ENCODE measurements at regions not wholly inside any gene's neighbourhood (a gene's known extent, or its start where the extent isn't known, plus 50 kb on each side); places are given as distances from the start of the nearest gene placed in this dataset.

DNA sequence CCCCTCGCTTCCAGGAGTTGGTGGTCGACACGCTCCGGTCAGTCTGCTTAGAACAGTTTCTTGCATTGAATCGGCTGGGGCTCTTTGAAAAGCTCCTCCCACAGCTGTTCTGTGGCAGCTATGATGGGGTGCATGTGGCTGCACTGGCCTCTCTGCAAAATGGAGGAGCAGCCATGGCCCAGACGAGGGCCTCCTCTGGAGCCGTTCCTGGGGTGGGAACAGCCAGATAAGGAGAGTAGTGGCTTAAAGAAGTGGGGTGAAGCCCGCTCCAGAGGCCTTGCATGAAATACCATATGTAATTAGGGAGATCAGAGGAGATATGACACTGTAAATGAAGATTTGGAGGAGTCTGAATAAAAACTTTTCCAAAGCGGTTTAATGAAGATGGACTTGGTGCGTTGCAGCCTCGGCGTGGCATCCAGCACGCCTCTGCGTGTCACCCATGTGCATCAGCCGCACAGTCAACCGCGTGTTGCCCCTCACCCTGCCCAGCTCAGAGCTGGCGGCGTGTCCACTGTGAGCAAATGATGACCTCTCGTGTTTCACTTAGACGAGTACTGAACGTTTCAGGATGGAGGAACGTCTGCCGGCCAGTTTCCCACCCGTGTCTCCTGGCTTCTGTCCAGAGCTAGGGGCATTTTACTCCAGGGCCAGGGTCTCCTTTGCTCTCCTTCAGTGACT, 199.2 kb downstream of the TEX29 start:
- DNase-seq: no peak
- no peaks in the 10 kb centered on the region for H3K4me1 ChIP-seq (ENCODE audit: insufficient read depth)
- TF ChIP-seq, protein P1, sequence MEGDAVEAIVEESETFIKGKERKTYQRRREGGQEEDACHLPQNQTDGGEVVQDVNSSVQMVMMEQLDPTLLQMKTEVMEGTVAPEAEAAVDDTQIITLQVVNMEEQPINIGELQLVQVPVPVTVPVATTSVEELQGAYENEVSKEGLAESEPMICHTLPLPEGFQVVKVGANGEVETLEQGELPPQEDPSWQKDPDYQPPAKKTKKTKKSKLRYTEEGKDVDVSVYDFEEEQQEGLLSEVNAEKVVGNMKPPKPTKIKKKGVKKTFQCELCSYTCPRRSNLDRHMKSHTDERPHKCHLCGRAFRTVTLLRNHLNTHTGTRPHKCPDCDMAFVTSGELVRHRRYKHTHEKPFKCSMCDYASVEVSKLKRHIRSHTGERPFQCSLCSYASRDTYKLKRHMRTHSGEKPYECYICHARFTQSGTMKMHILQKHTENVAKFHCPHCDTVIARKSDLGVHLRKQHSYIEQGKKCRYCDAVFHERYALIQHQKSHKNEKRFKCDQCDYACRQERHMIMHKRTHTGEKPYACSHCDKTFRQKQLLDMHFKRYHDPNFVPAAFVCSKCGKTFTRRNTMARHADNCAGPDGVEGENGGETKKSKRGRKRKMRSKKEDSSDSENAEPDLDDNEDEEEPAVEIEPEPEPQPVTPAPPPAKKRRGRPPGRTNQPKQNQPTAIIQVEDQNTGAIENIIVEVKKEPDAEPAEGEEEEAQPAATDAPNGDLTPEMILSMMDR (IDR thresholded peaks at IDR 0.05): no peak
- no peak for TF ChIP-seq POLR2A (IDR thresholded peaks at IDR 0.05)
- no peak for TF ChIP-seq EP300 (IDR thresholded peaks at IDR 0.05)
- no peaks in the 10 kb centered on the region for H3K27me3 ChIP-seq
- H3K36me3 ChIP-seq: no peaks in the 10 kb centered on the region
- no peak overlapping the region for H3K4me3 ChIP-seq
- no peaks in the 10 kb centered on the region for H3K9me3 ChIP-seq
- 64 to 70% (median 67%) methylated on average over 25 of the region's 25 CpGs for WGBS, 3 donors
- no peak overlapping the region for H3K27ac ChIP-seq
- intact Hi-C loops (cut with DNase I): no loop called here

DNA sequence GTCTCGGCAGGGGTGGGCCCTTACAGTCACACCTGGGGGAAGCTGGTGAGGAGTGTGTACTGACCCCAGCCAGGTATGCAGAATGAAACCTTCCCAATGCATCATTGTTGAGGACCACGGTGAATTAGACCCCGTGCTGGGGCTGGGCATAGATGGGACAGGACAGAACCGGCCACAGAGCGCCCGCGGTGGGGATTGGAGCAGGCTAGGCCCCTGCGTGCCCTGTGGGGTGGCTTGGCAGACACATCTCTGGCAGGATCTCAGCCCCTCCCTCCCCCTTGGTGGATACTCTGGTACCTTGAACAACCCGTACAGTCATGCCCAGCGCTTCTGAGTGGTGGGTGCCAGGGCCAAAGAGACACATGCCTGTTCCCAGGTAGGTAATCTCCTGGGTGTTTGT, 200.6 kb downstream of the TEX29 start:
- no peak for DNase-seq
- WGBS, 3 donors: 81 to 88% (median 87%) methylated on average over 10 of the region's 10 CpGs
- Histone ChIP-seq H3K4me1 (ENCODE audit: insufficient read depth) (no peaks in the 10 kb centered on the region), H3K27me3 (no peaks in the 10 kb centered on the region), H3K36me3 (no peaks in the 10 kb centered on the region), H3K27ac (no peak overlapping the region), H3K4me3 (no peak overlapping the region), H3K9me3 (no peaks in the 10 kb centered on the region)
- intact Hi-C loops (cut with DNase I): no loop called here
- TF ChIP-seq EP300 (IDR thresholded peaks at IDR 0.05): no peak
- TF ChIP-seq, protein P1 (IDR thresholded peaks at IDR 0.05): no peak
- TF ChIP-seq POLR2A (IDR thresholded peaks at IDR 0.05): no peak

DNA sequence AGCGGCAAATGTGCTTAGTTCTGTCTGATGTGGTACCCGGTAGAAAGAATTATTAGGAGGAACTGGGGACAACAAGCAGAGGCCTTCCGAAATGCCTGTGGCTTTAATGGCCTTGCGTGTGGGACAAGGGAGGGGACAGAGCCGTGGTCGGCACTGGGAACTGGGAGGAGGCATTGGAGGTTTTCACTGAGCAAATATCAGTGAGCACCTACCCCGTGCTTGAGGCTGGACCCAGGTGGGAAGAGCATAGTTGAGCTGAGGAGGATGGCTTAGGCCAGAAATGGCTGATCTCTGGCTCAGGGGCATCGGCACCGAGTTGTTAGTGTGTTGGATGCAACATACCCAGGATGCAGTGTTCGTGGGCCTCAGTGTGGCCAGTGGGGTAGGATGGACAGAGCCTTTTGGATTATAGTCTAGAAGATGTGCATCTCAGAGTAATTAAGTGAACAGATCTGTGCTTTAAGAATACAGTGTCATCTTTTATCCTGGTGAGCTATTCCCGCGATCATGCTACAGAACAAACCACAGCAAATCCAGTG, 201.3 kb downstream of the TEX29 start:
- no peak for TF ChIP-seq EP300 (IDR thresholded peaks at IDR 0.05)
- TF ChIP-seq, protein P1 (IDR thresholded peaks at IDR 0.05): no peak
- intact Hi-C loops (cut with DNase I): no loop called here
- Histone ChIP-seq H3K27ac (no peak overlapping the region), H3K4me3 (no peak overlapping the region), H3K36me3 (no peaks in the 10 kb centered on the region), H3K4me1 (ENCODE audit: insufficient read depth) (no peaks in the 10 kb centered on the region), H3K9me3 (no peaks in the 10 kb centered on the region), H3K27me3 (no peaks in the 10 kb centered on the region)
- no peak for DNase-seq
- 68 to 75% (median 69%) methylated on average over 12 of the region's 12 CpGs for WGBS, 3 donors

DNA sequence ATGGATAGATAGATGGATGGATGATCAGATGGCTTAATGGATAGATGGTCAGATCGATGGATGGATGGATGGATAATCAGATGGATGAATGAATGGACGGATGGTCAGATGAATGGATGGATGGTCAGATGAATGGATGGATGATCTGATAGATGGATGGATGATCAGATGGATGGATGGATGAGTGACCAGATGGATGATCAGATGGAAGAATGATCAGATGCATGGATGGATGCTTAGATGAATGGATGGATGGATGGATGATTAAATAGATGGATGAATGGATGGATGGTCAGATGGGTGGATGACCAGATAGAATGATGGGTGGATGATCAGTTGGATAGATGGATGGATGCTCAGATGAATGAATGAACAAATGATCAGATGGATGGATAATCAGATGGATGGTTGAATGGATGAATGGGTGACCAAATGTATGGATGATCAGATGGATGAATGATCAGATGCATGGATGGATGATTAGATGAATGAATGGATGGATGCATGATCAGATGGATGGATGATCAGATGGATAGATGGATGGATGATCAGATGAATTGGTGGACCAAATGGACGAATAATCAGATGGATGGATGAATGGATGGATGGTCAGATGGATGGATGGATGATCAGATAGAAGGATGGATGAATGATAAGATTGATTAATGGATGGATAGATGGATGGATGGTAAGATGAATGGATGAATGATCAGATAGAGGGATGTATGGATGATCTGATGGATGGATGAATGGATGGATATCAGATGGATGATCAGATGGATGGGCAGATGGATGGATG, 205.1 kb downstream of the TEX29 start:
- no peaks in the 10 kb centered on the region for H3K27me3 ChIP-seq
- H3K27ac ChIP-seq: no peak overlapping the region
- no peak for DNase-seq
- H3K4me1 ChIP-seq (ENCODE audit: insufficient read depth): no peaks in the 10 kb centered on the region
- H3K9me3 ChIP-seq: no peaks in the 10 kb centered on the region
- no peak overlapping the region for H3K4me3 ChIP-seq
- intact Hi-C loops (cut with DNase I): no loop called here
- WGBS, 3 donors: 66 to 77% (median 70%) methylated on average over 3 of the region's 3 CpGs
- H3K36me3 ChIP-seq: no peaks in the 10 kb centered on the region
- TF ChIP-seq POLR2A (IDR thresholded peaks at IDR 0.05): no peak
- TF ChIP-seq, protein P1 (IDR thresholded peaks at IDR 0.05): no peak

Measured in ovary (tissue), 7 donors.